ENCODE measurements at regions not wholly inside any gene's neighbourhood (a gene's known extent, or its start where the extent isn't known, plus 50 kb on each side); places are given as distances from the start of the nearest gene placed in this dataset.

DNA sequence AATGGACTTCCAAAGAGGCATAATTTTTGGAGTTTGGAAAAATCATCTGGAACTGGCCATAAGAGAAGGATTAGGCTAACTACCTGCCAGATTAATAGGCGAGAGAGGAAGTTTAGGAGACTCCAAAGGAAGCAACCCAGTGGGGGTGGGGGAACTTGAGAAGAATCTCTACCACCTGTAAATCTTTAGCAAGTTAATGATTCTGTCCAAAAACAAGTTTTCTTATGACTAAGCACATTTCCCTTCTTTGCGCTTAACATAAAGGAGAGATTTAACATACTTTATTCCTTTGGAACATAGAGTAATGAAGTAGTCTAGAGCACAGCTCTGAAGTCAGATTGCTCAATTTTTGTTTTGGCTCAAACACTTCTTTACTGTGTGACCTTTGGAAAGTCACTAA, 58.2 kb upstream of the PAPPA start:
- H3K4me3 ChIP-seq (ENCODE audit: low read depth, low read length) = no peak overlapping the region
- TF ChIP-seq, protein P1, sequence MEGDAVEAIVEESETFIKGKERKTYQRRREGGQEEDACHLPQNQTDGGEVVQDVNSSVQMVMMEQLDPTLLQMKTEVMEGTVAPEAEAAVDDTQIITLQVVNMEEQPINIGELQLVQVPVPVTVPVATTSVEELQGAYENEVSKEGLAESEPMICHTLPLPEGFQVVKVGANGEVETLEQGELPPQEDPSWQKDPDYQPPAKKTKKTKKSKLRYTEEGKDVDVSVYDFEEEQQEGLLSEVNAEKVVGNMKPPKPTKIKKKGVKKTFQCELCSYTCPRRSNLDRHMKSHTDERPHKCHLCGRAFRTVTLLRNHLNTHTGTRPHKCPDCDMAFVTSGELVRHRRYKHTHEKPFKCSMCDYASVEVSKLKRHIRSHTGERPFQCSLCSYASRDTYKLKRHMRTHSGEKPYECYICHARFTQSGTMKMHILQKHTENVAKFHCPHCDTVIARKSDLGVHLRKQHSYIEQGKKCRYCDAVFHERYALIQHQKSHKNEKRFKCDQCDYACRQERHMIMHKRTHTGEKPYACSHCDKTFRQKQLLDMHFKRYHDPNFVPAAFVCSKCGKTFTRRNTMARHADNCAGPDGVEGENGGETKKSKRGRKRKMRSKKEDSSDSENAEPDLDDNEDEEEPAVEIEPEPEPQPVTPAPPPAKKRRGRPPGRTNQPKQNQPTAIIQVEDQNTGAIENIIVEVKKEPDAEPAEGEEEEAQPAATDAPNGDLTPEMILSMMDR (IDR thresholded peaks at IDR 0.05; ENCODE audit: borderline replicate concordance, insufficient read depth, low read depth, low read length) = no peak

DNA sequence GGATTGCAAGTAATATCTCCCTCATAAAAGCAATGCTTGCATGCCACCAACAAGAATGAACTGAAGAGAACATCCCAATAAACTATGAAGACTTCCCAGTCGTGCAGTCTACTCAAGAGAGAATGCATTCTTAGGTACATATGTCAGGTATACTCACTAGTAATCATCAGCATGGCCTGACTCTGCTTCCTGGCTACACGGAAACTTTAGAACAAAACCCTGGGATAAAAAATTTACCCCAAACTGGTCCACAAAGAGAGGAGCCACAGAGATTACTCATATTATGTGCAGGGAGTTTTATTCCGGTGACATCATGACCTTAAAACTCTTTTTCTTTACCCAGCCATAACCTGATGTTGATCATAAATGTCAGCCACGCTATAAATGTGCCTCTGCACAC, 57.5 kb upstream of the PAPPA start:
- TF ChIP-seq, protein P1 (IDR thresholded peaks at IDR 0.05; ENCODE audit: borderline replicate concordance, insufficient read depth, low read depth, low read length) = no peak

DNA sequence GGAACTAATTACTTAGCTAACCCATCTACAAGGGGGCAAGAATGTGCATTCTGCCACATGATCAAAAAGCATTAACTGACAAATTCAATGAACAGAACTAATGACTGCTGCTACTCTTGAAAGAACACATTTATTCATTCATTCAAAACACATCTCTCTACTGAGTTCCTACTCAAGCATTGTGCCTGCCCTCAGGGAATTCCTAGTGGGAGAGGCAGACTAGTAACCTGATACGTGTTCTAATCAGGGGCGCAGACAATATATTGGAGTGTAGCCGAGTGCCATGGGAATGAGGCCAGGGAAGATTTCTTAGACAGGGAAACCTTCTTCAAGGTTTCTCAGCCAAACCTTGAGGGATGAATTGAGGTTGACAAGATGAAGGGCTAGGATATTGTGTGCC, 56.7 kb upstream of the PAPPA start:
- no peak overlapping the region for H3K4me3 ChIP-seq (ENCODE audit: low read depth, low read length)
- TF ChIP-seq, protein P1 (IDR thresholded peaks at IDR 0.05; ENCODE audit: borderline replicate concordance, insufficient read depth, low read depth, low read length) = no peak

More for the DNA sequence above, 57.5 kb upstream of the PAPPA start:
- no peak overlapping the region for H3K4me3 ChIP-seq (ENCODE audit: low read depth, low read length)

- TF ChIP-seq, protein P1 (IDR thresholded peaks at IDR 0.05; ENCODE audit: borderline replicate concordance, insufficient read depth, low read depth, low read length) = no peak
Observed at GRCh38 chr9:116098476-116098875, 55.1 kb upstream of the PAPPA start.

GRCh38 chr9:116099821-116100220, 53.8 kb upstream of the PAPPA start:
- TF ChIP-seq, protein P1 (IDR thresholded peaks at IDR 0.05; ENCODE audit: borderline replicate concordance, insufficient read depth, low read depth, low read length) = no peak
- H3K4me3 ChIP-seq (ENCODE audit: low read depth, low read length) = no peak overlapping the region

More at GRCh38 chr9:116098476-116098875, 55.1 kb upstream of the PAPPA start:
- H3K4me3 ChIP-seq (ENCODE audit: low read depth, low read length) = no peak overlapping the region

DNA sequence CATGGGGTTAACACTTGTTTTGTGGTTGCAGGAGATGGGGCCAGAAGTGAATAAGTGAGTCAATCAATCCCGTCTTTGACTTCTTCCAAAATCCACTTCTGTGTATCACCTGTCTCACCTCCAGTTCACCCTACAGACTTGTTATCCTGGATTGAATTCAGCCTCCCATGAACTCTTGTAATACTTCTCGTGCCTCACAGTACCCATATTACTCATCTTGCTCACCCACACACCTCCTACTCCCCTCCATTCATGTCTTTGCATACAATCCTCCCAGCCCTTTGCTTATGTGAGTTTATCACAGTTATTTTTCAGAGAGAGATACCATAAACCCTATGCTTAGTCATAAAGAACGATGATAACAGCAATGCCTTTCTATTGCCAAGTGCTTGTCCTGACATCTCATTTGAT, 52.9 kb upstream of the PAPPA start:
- TF ChIP-seq, protein P1 (IDR thresholded peaks at IDR 0.05; ENCODE audit: borderline replicate concordance, insufficient read depth, low read depth, low read length) = no peak
- no peak overlapping the region for H3K4me3 ChIP-seq (ENCODE audit: low read depth, low read length)

- TF ChIP-seq, protein P1 (IDR thresholded peaks at IDR 0.05; ENCODE audit: borderline replicate concordance, insufficient read depth, low read depth, low read length) = no peak
- no peak overlapping the region for H3K4me3 ChIP-seq (ENCODE audit: low read depth, low read length)
Observed at GRCh38 chr9:116101516-116101915, 52.1 kb upstream of the PAPPA start.
